Inflammatory macrophage treated with lipopolysaccharide for 4 hours (primary cell): ENCODE measurements at regions not wholly inside any gene's neighbourhood (a gene's known extent, or its start where the extent isn't known, plus 50 kb on each side); places are given as distances from the start of the nearest gene placed in this dataset.

Source experiments
- DNase-seq: peaks from one replicate; pipeline ENCODE4 v3.0.0-alpha.2; 2020

- no peak for DNase-seq
Observed at GRCh38 chr4:180913750-180914149, 1329.5 kb upstream of the TENM3 start.

DNA sequence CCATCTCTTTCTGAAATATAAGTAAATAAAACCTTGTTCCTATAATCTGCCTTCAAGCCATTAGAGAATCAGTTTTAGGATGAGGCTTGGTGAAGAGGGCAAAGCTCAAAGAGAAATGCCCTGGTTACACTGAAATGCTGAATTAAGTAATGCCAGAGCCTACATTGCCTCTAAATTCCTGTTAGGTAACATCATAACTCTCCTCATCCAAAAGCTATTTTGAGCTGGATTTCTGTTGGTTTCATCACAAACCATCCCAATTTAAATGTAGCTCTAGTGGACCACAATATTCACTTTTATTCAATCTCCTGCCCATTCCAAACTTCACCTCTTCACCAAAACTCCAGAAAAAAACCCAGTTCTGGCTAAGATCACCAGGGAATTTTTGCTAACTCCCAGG is 1319.7 kb upstream of the TENM3 start:
- no peak for DNase-seq

GRCh38 chr4:180925805-180926204 is 1317.4 kb upstream of the TENM3 start:
- no peak for DNase-seq

DNA sequence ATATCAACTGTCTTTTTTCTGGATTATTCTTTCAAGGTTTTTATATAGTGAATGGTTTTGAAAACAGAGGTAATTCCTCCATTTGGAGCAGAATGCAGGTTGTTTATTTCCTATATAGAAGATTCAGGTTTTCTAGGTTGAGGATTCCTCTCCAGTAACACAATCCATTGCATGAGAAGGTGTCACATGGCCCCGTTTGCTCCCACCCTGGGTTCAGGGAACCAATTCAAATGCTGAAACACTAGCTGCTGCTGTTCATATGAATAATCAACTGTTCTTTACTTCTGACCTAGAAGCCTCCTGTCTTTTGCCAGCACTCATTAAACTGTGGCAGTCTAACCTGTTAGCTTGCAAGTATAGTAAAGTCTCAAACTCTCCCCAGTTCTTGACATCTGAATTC is 1316.9 kb upstream of the TENM3 start:
- DNase-seq, result no peak

- DNase-seq, result no peak
Observed at GRCh38 chr4:180932370-180933001, 1310.7 kb upstream of the TENM3 start.

DNA sequence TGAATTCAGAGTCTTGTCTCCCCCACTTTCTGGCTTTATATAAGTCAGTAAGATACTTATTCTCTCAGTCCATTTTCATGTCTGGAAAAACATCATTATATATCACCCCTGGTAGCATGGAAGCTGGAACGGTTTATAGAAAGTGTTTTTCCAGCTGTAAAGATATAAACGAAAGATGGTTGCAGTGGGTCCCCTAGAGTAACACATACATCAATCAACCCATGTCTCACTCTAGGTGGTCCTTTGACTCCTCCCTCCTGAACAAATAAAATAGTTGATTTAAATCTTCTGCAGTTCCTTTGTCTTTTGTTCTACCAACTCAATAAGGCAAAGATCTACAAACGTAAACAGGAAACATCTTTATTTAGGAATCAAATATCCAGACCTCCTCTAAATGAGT is 1306.1 kb upstream of the TENM3 start:
- no peak for DNase-seq

DNA sequence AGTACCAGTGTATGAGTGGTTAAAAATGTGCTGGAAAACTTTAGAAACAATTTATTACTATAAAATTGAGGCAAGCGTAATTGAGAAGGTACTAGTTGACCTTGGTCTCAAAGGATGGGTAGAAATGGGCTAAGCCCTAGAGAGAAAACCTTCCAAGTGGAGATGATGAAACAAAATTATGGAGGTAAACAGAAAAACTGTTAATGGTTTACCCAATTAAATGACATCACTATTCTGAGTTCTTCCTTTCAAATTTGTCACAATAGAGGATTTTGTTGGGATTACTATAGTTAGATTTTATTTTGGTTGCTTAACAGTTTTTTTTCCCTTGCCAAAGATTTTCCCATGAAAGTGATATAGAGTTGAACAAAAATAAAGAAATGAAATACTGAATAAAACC is 1302.5 kb upstream of the TENM3 start:
- DNase-seq, result no peak

DNA sequence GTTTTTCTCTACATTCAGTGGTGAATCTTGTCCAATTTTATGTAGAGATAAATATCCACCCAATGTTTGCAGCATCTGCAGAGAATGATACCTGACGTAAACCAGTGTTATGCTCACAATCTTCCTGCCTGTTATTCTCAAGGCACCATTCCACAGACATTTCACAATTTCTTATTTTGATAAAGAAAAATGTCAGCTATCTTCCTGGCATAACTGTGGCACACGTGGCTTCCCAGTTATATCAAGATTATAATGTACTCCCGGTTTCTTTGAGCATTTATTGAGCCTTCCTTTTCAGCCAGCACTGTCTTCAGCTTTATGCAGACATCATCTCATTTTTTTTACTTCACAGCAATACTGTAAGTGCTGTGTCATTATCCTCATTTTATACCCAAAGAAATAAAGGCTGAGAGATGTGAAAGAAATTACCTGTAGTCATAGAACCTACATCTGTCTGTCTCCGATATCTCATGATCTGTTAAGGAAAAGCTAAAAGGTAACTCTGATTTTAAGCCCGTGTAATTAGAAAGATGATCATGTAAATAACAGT is 1300.8 kb upstream of the TENM3 start:
- no peak for DNase-seq

DNA sequence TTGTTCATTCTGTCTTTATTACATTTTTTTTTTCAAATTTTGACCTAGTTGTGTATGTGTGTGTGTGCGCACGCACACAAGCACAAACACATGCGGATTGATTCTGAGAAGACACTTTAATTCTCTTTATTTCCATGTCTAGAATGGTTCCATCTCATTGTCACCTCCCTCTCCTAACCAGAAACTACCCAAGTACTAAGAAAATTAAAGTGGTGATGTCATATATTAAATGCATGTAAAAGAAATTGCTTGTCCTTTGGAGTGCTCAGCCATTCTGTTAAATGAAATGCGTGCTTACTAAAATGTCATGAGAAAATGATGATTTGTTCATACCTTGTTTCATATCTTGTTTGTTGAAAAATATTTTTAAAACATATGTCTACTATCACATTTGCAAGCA is 1297.0 kb upstream of the TENM3 start:
- no peak for DNase-seq

DNA sequence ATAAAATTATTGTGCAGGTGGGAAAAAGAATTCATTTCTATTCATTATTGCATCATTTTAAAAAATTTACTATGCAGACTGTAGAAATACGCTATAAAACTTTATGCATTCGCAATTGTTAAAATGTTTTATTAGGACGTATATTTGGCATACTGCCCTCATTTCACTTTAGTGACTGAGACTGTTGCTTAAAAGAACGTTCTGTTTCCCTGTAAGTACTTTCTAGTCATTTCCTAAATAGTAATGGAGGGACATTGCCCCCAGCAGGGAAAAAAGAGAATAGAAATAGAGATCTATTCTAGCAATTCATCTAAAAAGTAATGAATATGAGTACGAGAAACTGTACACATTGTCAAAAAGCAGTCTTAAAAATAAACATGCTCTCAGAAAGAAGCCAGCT is 1295.8 kb upstream of the TENM3 start:
- no peak for DNase-seq

DNA sequence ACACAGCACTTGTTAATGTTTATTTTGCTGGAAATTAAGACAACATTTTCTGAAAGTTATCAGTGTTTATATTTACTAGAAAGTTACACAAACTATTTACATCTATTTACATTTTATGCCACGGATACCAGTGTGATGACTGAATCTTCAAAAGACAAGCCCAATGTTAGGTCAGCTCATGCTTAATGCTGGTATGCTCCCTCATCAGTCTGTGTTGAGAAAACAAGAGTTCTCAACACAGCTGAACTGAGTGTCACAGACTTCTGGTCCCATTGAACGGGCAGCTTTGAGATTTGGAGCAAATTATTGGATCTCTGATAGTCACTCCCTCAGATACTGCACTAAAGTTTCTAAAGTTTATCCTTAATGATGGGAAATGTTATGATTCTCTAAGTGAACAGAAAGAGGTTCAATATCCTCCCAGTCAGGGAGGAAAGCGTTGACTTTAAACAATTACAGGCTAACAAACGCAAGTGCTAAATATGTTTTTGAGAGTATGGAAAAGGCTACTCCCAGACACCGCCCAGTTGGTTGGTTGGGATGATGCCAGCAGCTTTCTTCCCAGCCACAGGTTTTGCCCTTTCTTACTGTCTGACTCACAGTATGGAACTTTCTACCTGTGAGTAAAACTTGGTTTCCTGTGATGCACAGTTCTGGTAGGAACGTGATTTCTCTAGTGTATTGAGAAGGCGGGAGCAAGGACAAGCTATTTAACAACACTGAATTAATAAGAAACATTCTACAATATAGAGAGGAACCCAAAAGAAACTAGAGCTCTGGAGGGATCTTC is 1293.6 kb upstream of the TENM3 start:
- DNase-seq, result no peak

DNA sequence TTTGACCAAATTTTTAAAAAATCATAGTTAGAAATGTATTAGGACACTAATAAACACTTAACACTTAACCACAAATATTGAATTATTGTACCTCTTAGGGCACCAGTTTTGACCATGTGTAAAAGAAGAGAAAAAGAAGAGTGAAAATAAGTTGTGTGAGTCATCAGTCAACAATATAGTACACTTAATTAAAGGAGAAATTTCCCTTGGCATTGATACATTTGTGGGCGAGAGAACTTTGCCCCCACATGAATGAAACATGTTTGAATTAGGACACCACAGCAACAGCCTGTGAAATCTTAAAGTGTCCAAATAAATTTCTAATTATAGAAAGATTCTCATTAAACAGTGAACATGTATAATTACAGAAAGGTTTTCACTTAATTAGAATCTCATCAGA is 1292.8 kb upstream of the TENM3 start:
- DNase-seq, result no peak

GRCh38 chr4:180951312-180951711 is 1291.9 kb upstream of the TENM3 start:
- no peak for DNase-seq

DNA sequence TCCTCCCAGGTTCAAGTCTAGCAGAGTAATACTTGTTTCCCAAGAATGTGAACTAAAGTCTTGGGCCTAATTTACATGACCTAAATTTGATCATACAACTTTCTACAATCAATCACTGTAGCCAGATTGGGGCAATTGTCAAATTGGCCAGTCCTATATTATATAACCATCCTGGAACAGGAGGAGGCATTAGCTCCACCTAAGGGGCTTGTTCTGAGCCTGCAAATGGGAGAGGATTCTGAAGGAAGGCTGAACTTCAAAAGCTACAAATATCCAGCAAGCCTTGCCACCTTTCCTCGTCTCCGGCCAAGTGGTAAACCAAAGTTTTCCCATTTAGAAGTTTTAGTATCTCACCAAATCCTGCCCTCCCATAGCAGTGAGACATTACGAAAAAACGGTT is 1289.6 kb upstream of the TENM3 start:
- no peak for DNase-seq

DNA sequence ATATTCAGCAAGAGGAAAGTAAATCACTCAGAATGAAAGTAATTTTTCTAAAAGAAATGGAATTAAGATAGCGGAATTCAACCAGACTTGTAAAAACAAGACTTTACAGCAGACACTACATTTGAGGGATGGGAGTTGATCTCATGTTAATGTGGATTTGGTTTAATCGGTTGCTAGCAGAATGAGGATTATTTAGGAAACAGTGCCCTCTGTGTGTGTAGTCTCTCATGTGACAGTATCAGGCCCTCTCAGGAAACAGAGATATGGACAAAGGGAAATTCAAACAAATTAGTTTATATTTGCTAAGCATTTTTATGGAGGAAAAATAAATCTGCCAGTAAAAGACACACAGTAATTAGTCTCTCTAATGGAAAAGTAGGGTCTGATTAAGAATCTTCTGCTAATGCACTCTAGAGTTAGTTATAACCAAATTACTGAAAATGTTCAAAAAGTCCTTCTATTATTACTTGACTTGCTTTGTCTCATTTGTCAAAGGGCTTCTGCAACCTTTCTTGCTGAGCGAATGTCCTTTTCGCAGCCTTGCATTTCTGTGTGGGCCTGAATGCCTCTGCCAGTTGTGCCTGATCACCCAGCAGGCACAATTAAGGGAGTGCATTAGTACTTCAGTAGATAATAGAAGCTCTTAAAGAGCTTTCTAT is 1282.3 kb upstream of the TENM3 start:
- DNase-seq, result no peak

GRCh38 chr4:180962268-180962667 is 1280.9 kb upstream of the TENM3 start:
- no peak for DNase-seq

DNA sequence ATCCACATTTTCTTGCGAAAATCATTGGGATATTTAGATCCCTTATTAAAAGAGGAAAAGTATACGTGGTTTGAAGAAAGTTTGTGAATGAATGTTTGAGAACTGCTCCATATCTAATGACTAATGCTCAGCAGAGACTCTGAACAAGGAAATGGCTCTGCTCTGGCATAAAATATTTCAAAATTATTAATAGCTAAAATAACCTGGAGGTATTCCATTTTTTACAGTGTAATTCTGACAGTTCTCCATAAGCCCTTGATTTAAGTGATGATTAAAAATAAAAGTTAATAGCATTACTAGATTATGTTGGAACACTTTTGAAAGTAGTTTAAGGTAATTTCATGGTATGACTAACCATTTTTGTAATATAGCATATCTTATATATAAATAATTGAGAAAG is 1276.9 kb upstream of the TENM3 start:
- DNase-seq, result no peak

- DNase-seq, result no peak
Observed at GRCh38 chr4:180967936-180968335, 1275.3 kb upstream of the TENM3 start.

GRCh38 chr4:180973894-180974293 is 1269.3 kb upstream of the TENM3 start:
- DNase-seq, result no peak

DNA sequence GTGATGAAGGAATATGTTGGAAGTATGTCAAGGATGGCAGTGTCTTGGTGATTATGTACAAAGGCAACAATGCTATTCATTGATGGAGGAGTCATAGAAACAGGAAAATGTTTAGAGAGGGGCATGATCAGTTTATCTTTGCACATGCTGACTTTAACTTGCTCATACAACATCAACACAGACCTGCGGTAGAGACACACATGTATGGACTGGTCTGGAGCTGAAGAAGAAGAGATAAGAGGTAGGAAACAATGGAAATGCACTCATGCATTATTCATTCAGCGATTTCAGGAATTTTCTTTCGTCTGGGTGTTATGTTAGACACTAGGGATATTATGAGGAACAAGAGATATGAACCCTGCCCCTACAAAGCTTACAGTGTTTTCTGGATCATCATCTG is 1252.3 kb upstream of the TENM3 start:
- no peak for DNase-seq

GRCh38 chr4:180993244-180993836 is 1249.9 kb upstream of the TENM3 start:
- no peak for DNase-seq

- DNase-seq, result no peak
Observed at GRCh38 chr4:180994722-180995121, 1248.5 kb upstream of the TENM3 start.

GRCh38 chr4:180999217-180999616 is 1244.0 kb upstream of the TENM3 start:
- DNase-seq, result no peak

DNA sequence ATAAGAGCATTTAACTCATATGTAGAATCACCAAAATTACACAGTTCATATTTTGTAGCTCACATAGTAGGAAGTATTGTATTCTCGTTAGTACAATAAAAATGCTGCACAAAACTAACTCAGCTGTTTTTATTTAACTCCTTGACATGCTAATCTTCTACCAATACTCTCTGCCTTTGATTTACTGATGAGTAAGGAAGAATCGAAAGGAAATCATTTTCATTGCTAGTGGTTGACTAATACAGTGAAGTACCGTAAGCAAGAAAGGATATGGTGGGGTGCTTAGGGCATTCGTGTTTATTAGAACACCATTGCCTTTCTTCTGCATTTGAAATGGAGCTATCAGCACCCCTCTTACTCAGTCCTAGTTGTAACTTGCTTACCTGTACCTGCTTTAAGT is 1239.1 kb upstream of the TENM3 start:
- no peak for DNase-seq
